Adrenal gland (tissue), 9 donors: ENCODE measurements at regions not wholly inside any gene's neighbourhood (a gene's known extent, or its start where the extent isn't known, plus 50 kb on each side); places are given as distances from the start of the nearest gene placed in this dataset.

Experiments used
- DNase-seq, 7 donors: peaks; one replicate each; pipeline ENCODE4 v3.0.0-alpha.2; 2019 to 2020
- H3K27ac ChIP-seq, 5 donors: fragments of 200-600 bp; sonication (generic) in 4 of 5; 1 replicate in 3 of 5; 2 replicates in 2 of 5; pipeline versions ENCODE4 v1.5.1 to v1.8.0; 2016 to 2020; ENCODE audit warnings: mild to moderate bottlenecking in 1 of 5
- H3K27me3 ChIP-seq: fragments of 200-600 bp; 2 replicates; pipeline ENCODE4 v1.8.0; 2021
- H3K36me3 ChIP-seq, 2 donors: fragments of 200-600 bp; replicated peaks in 1 of 2; 1 replicate in 1 of 2; 2 replicates in 1 of 2; pipeline versions ENCODE4 v1.5.1 to v1.8.0; 2018 to 2022
- H3K4me1 ChIP-seq, 2 donors: fragments of 200-600 bp; replicated peaks in 1 of 2; 1 replicate in 1 of 2; 2 replicates in 1 of 2; pipeline versions ENCODE4 v1.5.1 to v1.8.0; 2018 to 2021
- H3K4me3 ChIP-seq, 4 donors: fragments of 200-600 bp; sonication (generic) in 3 of 4; one replicate each; pipeline ENCODE4 v1.5.1; 2016 to 2018
- H3K9me3 ChIP-seq, 3 donors: fragments of 200-600 bp; sonication (generic) in 1 of 3; replicated peaks in 1 of 3; 1 replicate in 2 of 3; 2 replicates in 1 of 3; pipeline versions ENCODE4 v1.5.1 to v1.8.0; 2016 to 2021
- POLR2A ChIP-seq, 2 donors: fragments of 450-650 bp; IDR thresholded peaks; one replicate each; pipeline ENCODE4 v1.6.1; 2017; ENCODE audit warnings: antibody characterized with exemption in 2 of 2, mild to moderate bottlenecking in 2 of 2, moderate library complexity in 1 of 2
- WGBS, 4 donors: extraction: QIAGEN DNeasy Blood & Tissue Kit in 2 of 4; methylation state at CpG; one replicate each; pipeline versions ENCODE4 v1.1.5 to v1.1.7; 2013 to 2017; 5-methylcytosine and 5-hydroxymethylcytosine counted together
- intact Hi-C, 2 donors: fragments of 100-400 bp; cut with DNase I; formaldehyde crosslinking; loops; one replicate each; pipeline versions ENCODE4 v1.14.1 to v1.15.0; 2022 to 2023
- TF ChIP-seq, protein P1 (sequence below), 6 experiments: fragments of 450-650 bp in 4 of 6; fragments of 200-600 bp in 2 of 6; sonication (generic) in 1 of 6; IDR thresholded peaks; 1 replicate in 5 of 6; 2 replicates in 1 of 6; pipeline versions ENCODE4 v1.5.1 to v1.8.0; 2016 to 2021; ENCODE audit warnings: antibody characterized with exemption in 6 of 6, mild to moderate bottlenecking in 2 of 6, moderate library complexity in 1 of 6
- donor health status: healthy with polysubstance abuse.
- donor health status: Bipolar disorder and iron deficiency.
- donor health status: DM: yes; HTN: yes; CAD: no.
- donor health status: DM: no; HTN: no; CAD: no.
- donor health status: DM: no; HTN: no; CAD: no.

DNA sequence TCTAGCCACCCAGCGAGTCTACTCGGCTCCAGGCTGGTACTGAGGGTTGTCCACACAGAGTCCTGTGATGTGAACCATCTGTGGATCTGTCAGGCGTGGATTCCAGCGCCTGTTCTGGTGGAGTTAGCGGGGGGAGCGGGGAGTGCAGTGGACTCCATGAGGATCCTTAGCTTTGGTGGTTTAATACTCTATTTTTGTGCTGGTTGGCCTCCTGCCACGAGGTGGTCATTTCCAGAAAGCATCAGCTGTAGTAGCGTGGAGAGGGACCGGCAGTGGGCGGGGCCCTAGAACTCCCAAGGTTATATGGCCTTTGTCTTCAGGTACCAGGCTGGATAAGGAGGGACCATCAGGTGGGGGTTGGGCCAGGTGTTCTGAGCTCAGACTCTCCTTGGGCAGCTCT is 446.5 kb downstream of the EDEM1 start:
- intact Hi-C loops = no loop called here
- no peaks in the 10 kb centered on the region for H3K4me1 ChIP-seq
- no peak for DNase-seq
- H3K9me3 ChIP-seq = no peaks in the 10 kb centered on the region
- no peaks in the 10 kb centered on the region for H3K27me3 ChIP-seq
- H3K4me3 ChIP-seq = no peak overlapping the region
- H3K36me3 ChIP-seq = no peaks in the 10 kb centered on the region
- TF ChIP-seq POLR2A (IDR thresholded peaks at IDR 0.05) = no peak
- TF ChIP-seq, protein P1, sequence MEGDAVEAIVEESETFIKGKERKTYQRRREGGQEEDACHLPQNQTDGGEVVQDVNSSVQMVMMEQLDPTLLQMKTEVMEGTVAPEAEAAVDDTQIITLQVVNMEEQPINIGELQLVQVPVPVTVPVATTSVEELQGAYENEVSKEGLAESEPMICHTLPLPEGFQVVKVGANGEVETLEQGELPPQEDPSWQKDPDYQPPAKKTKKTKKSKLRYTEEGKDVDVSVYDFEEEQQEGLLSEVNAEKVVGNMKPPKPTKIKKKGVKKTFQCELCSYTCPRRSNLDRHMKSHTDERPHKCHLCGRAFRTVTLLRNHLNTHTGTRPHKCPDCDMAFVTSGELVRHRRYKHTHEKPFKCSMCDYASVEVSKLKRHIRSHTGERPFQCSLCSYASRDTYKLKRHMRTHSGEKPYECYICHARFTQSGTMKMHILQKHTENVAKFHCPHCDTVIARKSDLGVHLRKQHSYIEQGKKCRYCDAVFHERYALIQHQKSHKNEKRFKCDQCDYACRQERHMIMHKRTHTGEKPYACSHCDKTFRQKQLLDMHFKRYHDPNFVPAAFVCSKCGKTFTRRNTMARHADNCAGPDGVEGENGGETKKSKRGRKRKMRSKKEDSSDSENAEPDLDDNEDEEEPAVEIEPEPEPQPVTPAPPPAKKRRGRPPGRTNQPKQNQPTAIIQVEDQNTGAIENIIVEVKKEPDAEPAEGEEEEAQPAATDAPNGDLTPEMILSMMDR (IDR thresholded peaks at IDR 0.05) = no peak
- no peak overlapping the region for H3K27ac ChIP-seq
- 70 to 85% (median 76%) methylated on average over 5 to 10 of the region's 10 CpGs for WGBS, 4 donors

- intact Hi-C loops = no loop called here
- Histone ChIP-seq H3K9me3 (no peaks in the 10 kb centered on the region), H3K27me3 (no peaks in the 10 kb centered on the region), H3K4me3 (no peak overlapping the region), H3K36me3 (no peaks in the 10 kb centered on the region), H3K4me1 (no peaks in the 10 kb centered on the region), H3K27ac (no peak overlapping the region)
- WGBS, 4 donors = 65 to 70% (median 69%) methylated on average over 6 of the region's 6 CpGs
- no peak for TF ChIP-seq POLR2A (IDR thresholded peaks at IDR 0.05)
- TF ChIP-seq, protein P1 (IDR thresholded peaks at IDR 0.05) = no peak
- no peak for DNase-seq
These were observed 446.9 kb downstream of the EDEM1 start for GRCh38 chr3:5634411-5634810.

DNA sequence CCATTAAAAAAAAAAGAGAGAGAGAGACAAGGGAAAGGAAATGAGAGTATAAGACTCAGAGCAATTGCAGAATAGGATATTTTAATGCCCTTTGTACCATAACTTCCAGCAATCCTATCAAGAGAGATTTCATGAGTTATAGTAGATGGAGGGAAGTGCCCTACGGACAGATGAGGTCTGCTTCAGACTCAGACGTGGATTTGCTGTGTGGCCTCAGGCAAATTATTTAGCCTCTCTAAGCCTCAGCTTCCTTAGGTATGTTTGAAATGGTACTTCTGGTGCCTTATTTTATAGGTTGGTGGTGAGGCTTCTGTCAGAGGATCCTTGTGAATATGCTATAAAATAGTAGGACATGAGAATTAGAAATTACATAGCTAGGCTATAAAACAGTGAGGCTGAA is 448.2 kb downstream of the EDEM1 start:
- no peaks in the 10 kb centered on the region for H3K4me1 ChIP-seq
- DNase-seq = no peak
- TF ChIP-seq, protein P1 (IDR thresholded peaks at IDR 0.05) = no peak
- no peak for TF ChIP-seq POLR2A (IDR thresholded peaks at IDR 0.05)
- intact Hi-C loops = no loop called here
- H3K36me3 ChIP-seq = no peaks in the 10 kb centered on the region
- 67 to 77% (median 70%) methylated on average over 2 of the region's 2 CpGs for WGBS, 4 donors
- no peak overlapping the region for H3K27ac ChIP-seq
- no peaks in the 10 kb centered on the region for H3K9me3 ChIP-seq
- H3K27me3 ChIP-seq = no peaks in the 10 kb centered on the region
- no peak overlapping the region for H3K4me3 ChIP-seq

GRCh38 chr3:5638550-5638949 is 451.0 kb downstream of the EDEM1 start:
- no peak for DNase-seq
- intact Hi-C loops = no loop called here
- WGBS, 4 donors = 84 to 93% (median 89%) methylated on average over 2 of the region's 2 CpGs
- H3K4me3 ChIP-seq = no peak overlapping the region
- H3K27ac ChIP-seq = no peak overlapping the region
- no peak for TF ChIP-seq POLR2A (IDR thresholded peaks at IDR 0.05)
- TF ChIP-seq, protein P1 (IDR thresholded peaks at IDR 0.05) = no peak
- H3K4me1 ChIP-seq = no peaks in the 10 kb centered on the region
- H3K27me3 ChIP-seq = no peaks in the 10 kb centered on the region
- H3K9me3 ChIP-seq = no peaks in the 10 kb centered on the region
- H3K36me3 ChIP-seq = no peaks in the 10 kb centered on the region
